GM12875 (cell line): ENCODE measurements at regions not wholly inside any gene's neighbourhood (a gene's known extent, or its start where the extent isn't known, plus 50 kb on each side); places are given as distances from the start of the nearest gene placed in this dataset.

Experiments used
- H3K4me3 ChIP-seq: one replicate; pipeline ENCODE4 v1.5.1; 2011; ENCODE audit warnings: low read depth, low read length, control low read depth
- TF ChIP-seq, protein P1 (sequence below): IDR thresholded peaks from 2 replicates; pipeline ENCODE4 v1.5.1; 2011; ENCODE audit warnings: low read depth, mild to moderate bottlenecking, control low read depth, inconsistent platforms, low read length, moderate library complexity, borderline replicate concordance; ENCODE audit not compliant: insufficient read depth

GRCh38 chr12:47004634-47005033, 74.8 kb upstream of the PCED1B start:
- TF ChIP-seq, protein P1, sequence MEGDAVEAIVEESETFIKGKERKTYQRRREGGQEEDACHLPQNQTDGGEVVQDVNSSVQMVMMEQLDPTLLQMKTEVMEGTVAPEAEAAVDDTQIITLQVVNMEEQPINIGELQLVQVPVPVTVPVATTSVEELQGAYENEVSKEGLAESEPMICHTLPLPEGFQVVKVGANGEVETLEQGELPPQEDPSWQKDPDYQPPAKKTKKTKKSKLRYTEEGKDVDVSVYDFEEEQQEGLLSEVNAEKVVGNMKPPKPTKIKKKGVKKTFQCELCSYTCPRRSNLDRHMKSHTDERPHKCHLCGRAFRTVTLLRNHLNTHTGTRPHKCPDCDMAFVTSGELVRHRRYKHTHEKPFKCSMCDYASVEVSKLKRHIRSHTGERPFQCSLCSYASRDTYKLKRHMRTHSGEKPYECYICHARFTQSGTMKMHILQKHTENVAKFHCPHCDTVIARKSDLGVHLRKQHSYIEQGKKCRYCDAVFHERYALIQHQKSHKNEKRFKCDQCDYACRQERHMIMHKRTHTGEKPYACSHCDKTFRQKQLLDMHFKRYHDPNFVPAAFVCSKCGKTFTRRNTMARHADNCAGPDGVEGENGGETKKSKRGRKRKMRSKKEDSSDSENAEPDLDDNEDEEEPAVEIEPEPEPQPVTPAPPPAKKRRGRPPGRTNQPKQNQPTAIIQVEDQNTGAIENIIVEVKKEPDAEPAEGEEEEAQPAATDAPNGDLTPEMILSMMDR: no peak
- H3K4me3 ChIP-seq: no peak overlapping the region

DNA sequence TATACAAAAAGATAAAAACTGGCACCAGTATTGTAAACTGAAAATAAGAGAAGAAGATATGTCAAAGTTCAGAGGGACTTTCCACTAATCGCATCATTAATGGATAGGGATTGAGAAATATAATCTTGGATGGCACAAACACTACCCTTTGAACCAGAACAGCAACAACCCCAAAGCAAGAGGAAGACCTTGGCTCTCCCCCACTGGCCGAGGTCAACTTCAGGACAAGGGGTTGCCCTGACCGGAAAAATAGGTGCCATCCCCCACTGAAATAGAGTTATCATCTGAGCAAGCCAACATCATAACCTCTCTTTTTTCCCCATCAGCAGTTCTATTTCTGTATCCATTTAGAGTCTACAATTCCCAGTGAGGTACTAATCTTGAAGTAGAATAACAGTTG, 72.4 kb upstream of the PCED1B start:
- TF ChIP-seq, protein P1: no peak
- H3K4me3 ChIP-seq: no peak overlapping the region

GRCh38 chr12:47012552-47012951, 66.9 kb upstream of the PCED1B start:
- H3K4me3 ChIP-seq: no peak overlapping the region
- TF ChIP-seq, protein P1: no peak

GRCh38 chr12:47014474-47014873, 64.9 kb upstream of the PCED1B start:
- no peak overlapping the region for H3K4me3 ChIP-seq
- TF ChIP-seq, protein P1: no peak

DNA sequence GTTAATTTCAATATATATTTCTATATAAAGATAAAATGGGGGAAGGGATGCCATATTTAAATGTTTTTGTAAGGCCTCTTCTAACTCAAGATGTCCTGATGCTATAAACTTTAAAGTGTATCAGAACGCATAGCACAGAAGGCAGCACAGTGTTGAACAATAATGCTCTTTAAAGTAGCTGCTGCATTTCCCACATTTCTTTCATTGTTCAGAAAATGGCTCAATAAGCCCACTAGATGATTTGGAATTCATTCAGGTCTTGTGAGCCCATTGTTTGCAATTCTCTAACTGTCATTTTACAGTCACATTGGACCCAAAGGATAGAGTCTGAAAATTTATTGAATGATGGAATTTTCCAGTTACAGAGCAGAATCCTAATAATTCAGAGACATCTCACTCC, 64.0 kb upstream of the PCED1B start:
- TF ChIP-seq, protein P1: no peak
- no peak overlapping the region for H3K4me3 ChIP-seq

DNA sequence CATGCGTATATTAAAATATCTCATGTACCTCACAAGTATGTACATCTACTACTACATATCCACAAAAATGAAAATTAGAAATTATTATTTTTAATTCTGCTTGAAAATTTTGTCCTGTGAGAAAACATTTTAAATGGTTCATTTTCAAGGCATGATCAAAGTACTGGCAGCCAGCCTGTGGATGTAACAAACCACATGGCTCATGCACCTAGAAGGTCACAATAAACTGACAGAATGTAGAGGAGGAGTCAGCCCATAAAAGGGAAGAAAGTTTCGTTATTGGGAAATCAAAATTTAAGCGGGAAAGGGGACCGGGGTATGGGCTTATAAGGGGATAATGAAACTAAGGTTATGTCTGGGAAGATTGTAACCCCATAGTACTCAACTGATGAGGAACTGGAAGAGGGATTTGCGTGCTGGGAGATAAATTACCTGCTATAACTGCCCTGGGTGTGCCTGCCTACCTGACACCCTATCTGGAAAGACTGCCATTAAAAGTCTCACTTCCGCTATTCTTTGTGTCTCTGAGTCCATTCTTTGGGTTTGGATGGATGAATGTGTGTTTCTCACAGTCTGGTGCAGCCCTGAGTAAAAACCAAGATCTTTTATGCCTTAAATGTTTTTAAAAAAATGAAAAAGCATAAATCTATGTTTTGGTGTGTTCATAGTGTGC, 62.2 kb upstream of the PCED1B start:
- TF ChIP-seq, protein P1: no peak
- H3K4me3 ChIP-seq: no peak overlapping the region

DNA sequence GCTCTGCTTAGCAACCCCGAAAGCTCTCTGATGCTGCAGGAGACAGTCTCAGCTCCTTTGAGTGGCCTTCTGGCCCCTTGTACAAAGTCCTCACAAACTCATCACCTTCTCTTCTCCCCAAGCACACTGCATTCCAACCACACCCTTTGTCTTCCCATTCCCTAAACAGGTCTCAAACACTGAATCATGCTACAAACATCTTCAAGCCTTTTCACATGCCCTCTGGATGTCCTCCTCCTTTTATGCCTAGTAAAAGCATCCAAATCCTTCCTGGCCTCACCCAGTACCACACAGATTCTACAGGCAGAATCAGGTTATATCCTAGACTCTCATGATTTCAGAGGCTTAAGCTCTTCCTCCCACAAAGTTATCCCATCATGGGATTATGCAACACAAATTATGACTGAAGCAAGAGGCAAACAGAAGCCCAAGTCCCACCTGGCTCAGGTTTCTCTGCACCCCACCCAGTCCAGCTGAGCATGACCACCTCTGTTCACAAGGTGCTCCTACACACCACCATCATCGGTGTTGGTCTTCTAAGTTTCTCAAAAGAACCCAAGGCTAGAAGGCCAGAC, 61.4 kb upstream of the PCED1B start:
- H3K4me3 ChIP-seq: no peak overlapping the region
- TF ChIP-seq, protein P1: no peak
